K562 (cell line): ENCODE measurements at regions not wholly inside any gene's neighbourhood (a gene's known extent, or its start where the extent isn't known, plus 50 kb on each side); places are given as distances from the start of the nearest gene placed in this dataset.

Source experiments
- ATAC-seq: fragments of 200-7000 bp; cut with Tn5 transposase; 3 replicates; pipeline ENCODE4 v1.9.1; 2020; ENCODE audit warnings: moderate library complexity
- BruUV-seq: library from RNA; stranded (reverse); fragments of 400-500 nt; replicated peaks from 2 replicates; lab custom pipeline; 2021; lab: Mats Ljungman, UMichigan
- CTCF ChIA-PET: fragments of 300-600 bp; formaldehyde crosslinking; extraction: SDS; loops from one replicate; lab custom pipeline; 2021; ENCODE audit warnings: low intra/inter-chr PET ratio; lab: Yijun Ruan, JAX
- POLR2A ChIA-PET: fragments of 300-600, 350-650 bp; sonication (Branson Sonifier 250); formaldehyde crosslinking; extraction: SDS; loops from one replicate; lab custom pipeline; 2021; ENCODE audit warnings: antibody characterized with exemption, inconsistent platforms; lab: Yijun Ruan, JAX
- DNase-seq, 4 experiments: peaks; one replicate each; pipeline versions ENCODE4 v3.0.0 to v3.0.0-alpha.2; 2011 to 2018; ENCODE audit warnings: low spot score in 3 of 4, mixed read lengths in 3 of 4; ENCODE audit errors: extremely low read depth in 1 of 4
- FAIRE-seq: peaks from 2 replicates; lab custom pipeline; 2011; peaks lifted over from hg19 to GRCh38; lab: Jason Lieb, UNC
- H2AFZ ChIP-seq: 2 replicates; pipeline ENCODE4 v1.6.0; 2011; ENCODE audit warnings: low read depth, low read length, control low read depth, inconsistent platforms
- H3K27ac ChIP-seq: fragments of 200-600 bp; 3 replicates; pipeline ENCODE4 v1.8.0; 2011; ENCODE audit warnings: low read depth, mild to moderate bottlenecking, control low read depth, inconsistent platforms, low read length, moderate library complexity, mixed read lengths; ENCODE audit errors: extremely low read depth
- H3K27me3 ChIP-seq, 2 experiments: fragments of 300-600 bp in 1 of 2; 2 replicates in 1 of 2; 3 replicates in 1 of 2; pipeline versions ENCODE4 v1.6.0 to v1.8.0; 2011; ENCODE audit warnings: inconsistent platforms in 2 of 2, low read length in 2 of 2, mild to moderate bottlenecking in 1 of 2, mixed read lengths in 1 of 2, moderate library complexity in 1 of 2; ENCODE audit not compliant: control insufficient read depth in 2 of 2, insufficient read depth in 2 of 2
- H3K36me3 ChIP-seq: fragments of 300-600 bp; 3 replicates; pipeline ENCODE4 v1.8.0; 2011; ENCODE audit warnings: mild to moderate bottlenecking, low read length, inconsistent platforms; ENCODE audit not compliant: control insufficient read depth, insufficient read depth
- H3K4me1 ChIP-seq, 2 experiments: fragments of 200-600 bp in 1 of 2; replicated peaks in 1 of 2; 2 replicates in 1 of 2; 3 replicates in 1 of 2; pipeline versions ENCODE4 v1.5.1 to v1.8.0; 2011; ENCODE audit warnings: inconsistent platforms in 2 of 2, low read length in 2 of 2, mild to moderate bottlenecking in 1 of 2, mixed read lengths in 1 of 2, moderate library complexity in 1 of 2; ENCODE audit not compliant: control insufficient read depth in 2 of 2, insufficient read depth in 2 of 2
- H3K4me2 ChIP-seq: 2 replicates; pipeline ENCODE4 v1.6.1; 2011; ENCODE audit warnings: low read length, control low read depth, inconsistent platforms, mixed read lengths; ENCODE audit not compliant: insufficient read depth
- H3K4me3 ChIP-seq: fragments of 200-600 bp; sonication (generic), shearing (Covaris generic); 2 replicates; pipeline ENCODE4 v1.5.1; 2016; ENCODE audit warnings: control low read depth, inconsistent platforms
- H3K79me2 ChIP-seq: fragments of 200-600 bp; 3 replicates; pipeline ENCODE4 v1.8.0; 2011; ENCODE audit warnings: low read length, inconsistent platforms; ENCODE audit not compliant: control insufficient read depth, insufficient read depth
- H3K9ac ChIP-seq, 2 experiments: 2 replicates each; pipeline versions ENCODE4 v1.6.0 to v1.6.1; 2011; ENCODE audit warnings: low read depth in 2 of 2, low read length in 2 of 2, control low read depth in 1 of 2, inconsistent platforms in 1 of 2, mild to moderate bottlenecking in 1 of 2, mixed read lengths in 1 of 2; ENCODE audit not compliant: insufficient read depth in 1 of 2
- H3K9me1 ChIP-seq: one replicate; pipeline ENCODE4 v1.6.0; 2011; ENCODE audit warnings: inconsistent platforms, mild to moderate bottlenecking, low read length, moderate library complexity; ENCODE audit not compliant: control insufficient read depth, insufficient read depth
- H3K9me3 ChIP-seq: replicated peaks from 2 replicates; pipeline ENCODE4 v1.5.1; 2011; ENCODE audit warnings: low read depth, low read length, inconsistent platforms; ENCODE audit not compliant: control insufficient read depth, insufficient read depth
- H4K20me1 ChIP-seq: replicated peaks from 2 replicates; pipeline ENCODE4 v1.6.1; 2011; ENCODE audit warnings: low read length, inconsistent platforms, mixed read lengths; ENCODE audit not compliant: control insufficient read depth, insufficient read depth
- ELF4 ChIP-seq: fragments of 450-650 bp; formaldehyde crosslinking; IDR thresholded peaks from 2 replicates; pipeline ENCODE4 v1.4.0; 2022; ENCODE audit warnings: missing genetic modification characterization
- GTF3C2 ChIP-seq: IDR thresholded peaks from 3 replicates; pipeline ENCODE4 v1.6.1; 2011; ENCODE audit warnings: borderline replicate concordance, mild to moderate bottlenecking, moderate library complexity; ENCODE audit not compliant: insufficient read length; ENCODE audit errors: extremely low read depth
- HMGN3 ChIP-seq: IDR thresholded peaks from 2 replicates; pipeline ENCODE4 v1.6.1; 2011; ENCODE audit warnings: borderline replicate concordance, low read depth, mild to moderate bottlenecking, mixed read lengths, low read length; ENCODE audit not compliant: insufficient read length; ENCODE audit errors: extremely low read depth
- HNRNPL ChIP-seq: fragments of 200-400 bp; formaldehyde crosslinking; IDR thresholded peaks from 2 replicates; pipeline ENCODE4 v1.6.1; 2017; ENCODE audit warnings: low read depth, mild to moderate bottlenecking, low read length
- IRF2 ChIP-seq: sonication (generic); formaldehyde crosslinking; IDR thresholded peaks from 2 replicates; pipeline ENCODE4 v1.8.1; 2022; ENCODE audit warnings: mild to moderate bottlenecking, missing genetic modification reagents
- MECOM ChIP-seq: fragments of 250-450 bp; sonication (Bioruptor Pico); IDR thresholded peaks from 2 replicates; pipeline ENCODE4 v1.8.0; 2022; ENCODE audit warnings: inconsistent platforms
- MTA3 ChIP-seq: fragments of 450-650 bp; formaldehyde crosslinking; IDR thresholded peaks from 2 replicates; pipeline ENCODE4 v1.6.1; 2017; ENCODE audit warnings: mild to moderate bottlenecking, borderline replicate concordance
- MTF1 ChIP-seq: fragments of 250-450 bp; sonication (Bioruptor Pico); IDR thresholded peaks from 2 replicates; pipeline ENCODE4 v1.9.0; 2021; ENCODE audit warnings: moderate library complexity, mild to moderate bottlenecking, inconsistent platforms, borderline replicate concordance
- NCOA6 ChIP-seq: fragments of 450-650 bp; IDR thresholded peaks from 2 replicates; pipeline ENCODE4 v1.6.1; 2017; ENCODE audit warnings: mild to moderate bottlenecking
- SOX6 ChIP-seq: fragments of 450-650 bp; IDR thresholded peaks from 2 replicates; pipeline ENCODE4 v1.6.1; 2014; ENCODE audit warnings: mild to moderate bottlenecking
- ZNF12 ChIP-seq: sonication (generic); formaldehyde crosslinking; IDR thresholded peaks from 2 replicates; pipeline ENCODE4 v1.4.0; 2020; ENCODE audit warnings: mild to moderate bottlenecking, missing genetic modification reagents
- ZNF324 ChIP-seq: fragments of 250-450 bp; sonication (Bioruptor Pico); IDR thresholded peaks from 2 replicates; pipeline ENCODE4 v1.4.0; 2020; ENCODE audit warnings: mild to moderate bottlenecking
- WGBS: fragments of 100-300 bp; shearing (Covaris generic); methylation state at CpG from one replicate; pipeline ENCODE4 v1.1.6; 2016; ENCODE audit warnings: low coverage, mixed read lengths; ENCODE audit not compliant: insufficient coverage; ENCODE audit errors: missing lambda C conversion rate; 5-methylcytosine and 5-hydroxymethylcytosine counted together
- in situ Hi-C: fragments of 300-500 bp; cut with MboI; formaldehyde crosslinking; loops from 4 replicates; pipeline ENCODE4 v1.15.0; 2018; ENCODE audit warnings: inconsistent platforms, mixed read lengths
- intact Hi-C: fragments of 100-400 bp; cut with micrococcal nuclease; formaldehyde crosslinking; loops from 2 replicates; pipeline ENCODE4 v1.14.2; 2022
- TF ChIP-seq, protein P1 (sequence below): sonication (generic); formaldehyde crosslinking; IDR thresholded peaks from 2 replicates; pipeline ENCODE4 v1.8.0; 2022; ENCODE audit warnings: missing genetic modification reagents, mild to moderate bottlenecking, borderline replicate concordance
- TF ChIP-seq, protein P2 (sequence below), 2 experiments: fragments of 150-350 bp in 1 of 2; IDR thresholded peaks; 2 replicates each; pipeline ENCODE4 v1.6.1; 2012 to 2016; ENCODE audit warnings: low read depth in 2 of 2, low read length in 2 of 2, mild to moderate bottlenecking in 1 of 2, moderate library complexity in 1 of 2

DNA sequence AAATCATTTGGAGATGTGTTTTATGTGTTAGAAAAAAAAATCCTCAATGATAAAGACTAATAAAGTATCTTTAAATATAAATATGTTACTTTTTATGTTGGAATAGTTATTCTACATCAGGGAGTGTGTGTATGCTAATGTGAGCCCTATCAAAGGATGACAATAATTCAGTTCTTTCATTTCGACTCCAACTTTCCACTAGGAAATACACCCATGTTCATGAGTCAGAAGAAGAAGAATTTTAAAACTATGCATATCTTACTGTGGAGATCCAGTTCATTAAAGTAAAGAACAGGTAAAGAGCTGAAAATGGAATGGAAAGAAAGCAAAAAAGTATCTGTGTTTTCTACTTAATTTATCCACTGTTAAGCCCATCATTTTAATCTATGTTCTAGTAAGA lies 399.8 kb downstream of the KCNJ2 start (continued):
- TF ChIP-seq IRF2 (CRISPR knock-in tag) = no peak
- TF ChIP-seq NCOA6 = no peak
- TF ChIP-seq ZNF12 (CRISPR knock-in tag) = no peak
- TF ChIP-seq, protein P1, sequence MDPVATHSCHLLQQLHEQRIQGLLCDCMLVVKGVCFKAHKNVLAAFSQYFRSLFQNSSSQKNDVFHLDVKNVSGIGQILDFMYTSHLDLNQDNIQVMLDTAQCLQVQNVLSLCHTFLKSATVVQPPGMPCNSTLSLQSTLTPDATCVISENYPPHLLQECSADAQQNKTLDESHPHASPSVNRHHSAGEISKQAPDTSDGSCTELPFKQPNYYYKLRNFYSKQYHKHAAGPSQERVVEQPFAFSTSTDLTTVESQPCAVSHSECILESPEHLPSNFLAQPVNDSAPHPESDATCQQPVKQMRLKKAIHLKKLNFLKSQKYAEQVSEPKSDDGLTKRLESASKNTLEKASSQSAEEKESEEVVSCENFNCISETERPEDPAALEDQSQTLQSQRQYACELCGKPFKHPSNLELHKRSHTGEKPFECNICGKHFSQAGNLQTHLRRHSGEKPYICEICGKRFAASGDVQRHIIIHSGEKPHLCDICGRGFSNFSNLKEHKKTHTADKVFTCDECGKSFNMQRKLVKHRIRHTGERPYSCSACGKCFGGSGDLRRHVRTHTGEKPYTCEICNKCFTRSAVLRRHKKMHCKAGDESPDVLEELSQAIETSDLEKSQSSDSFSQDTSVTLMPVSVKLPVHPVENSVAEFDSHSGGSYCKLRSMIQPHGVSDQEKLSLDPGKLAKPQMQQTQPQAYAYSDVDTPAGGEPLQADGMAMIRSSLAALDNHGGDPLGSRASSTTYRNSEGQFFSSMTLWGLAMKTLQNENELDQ (CRISPR knock-in tag) = no peak
- TF ChIP-seq MECOM (CRISPR knock-in tag) = no peak
- no peak for TF ChIP-seq HMGN3
- no peak for TF ChIP-seq SOX6
- TF ChIP-seq, all 486 proteins: peak for 0

DNA sequence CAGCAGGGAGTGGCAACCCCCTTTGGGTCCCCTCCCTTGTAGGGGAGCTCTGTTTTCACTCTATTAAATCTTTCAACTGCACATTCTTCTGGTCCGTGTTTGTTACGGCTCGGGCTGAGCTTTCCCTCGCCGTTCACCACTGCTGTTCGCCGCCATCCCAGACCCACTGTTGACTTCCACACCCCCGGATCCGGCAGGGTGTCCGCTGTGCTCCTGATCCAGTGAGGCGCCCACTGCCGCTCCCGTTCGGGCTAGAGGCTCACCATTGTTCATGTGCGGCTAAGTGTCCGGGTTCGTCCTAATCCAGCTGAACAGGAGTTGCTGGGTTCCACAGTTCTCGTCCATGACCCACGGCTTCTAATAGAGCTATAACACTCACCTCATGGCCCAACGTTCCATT lies 408.1 kb downstream of the KCNJ2 start:
- intact Hi-C loops = no loop called here
- ChIA-PET POLR2A (interaction anchor here (0.7 kb wide), 1 partner anchor 752 kb away, joined by 3 read pairs; no protein-coding TSS in a partner anchor), CTCF (no interaction called here)
- Histone ChIP-seq H2AFZ (no peak overlapping the region), H3K9me1 (no peaks in the 10 kb centered on the region), H3K36me3 (no peaks in the 10 kb centered on the region), H3K27me3 (no peaks in the 10 kb centered on the region), H3K4me2 (no peak overlapping the region), H3K4me1 (no peaks in the 10 kb centered on the region), H3K4me3 (no peak overlapping the region), H3K79me2 (no peaks in the 10 kb centered on the region), H3K9me3 (no peaks in the 10 kb centered on the region; the same call in 1 of the 2 replicates), H3K27ac (no peak overlapping the region), H4K20me1 (no peaks in the 10 kb centered on the region), H3K9ac (no peak overlapping the region)
- no TSS peak for BruUV-seq
- in situ Hi-C loops = no loop called here
- 6% methylated on average over 18 of the region's 20 CpGs for WGBS
- no peak for ATAC-seq
- FAIRE-seq = no peak
- TF ChIP-seq ELF4 = no peak
- no peak for TF ChIP-seq GTF3C2
- TF ChIP-seq MTF1 = no peak
- TF ChIP-seq ZNF324 (CRISPR knock-in tag) = no peak
- TF ChIP-seq MTA3 = no peak
- TF ChIP-seq HNRNPL = no peak
- TF ChIP-seq, protein P2, sequence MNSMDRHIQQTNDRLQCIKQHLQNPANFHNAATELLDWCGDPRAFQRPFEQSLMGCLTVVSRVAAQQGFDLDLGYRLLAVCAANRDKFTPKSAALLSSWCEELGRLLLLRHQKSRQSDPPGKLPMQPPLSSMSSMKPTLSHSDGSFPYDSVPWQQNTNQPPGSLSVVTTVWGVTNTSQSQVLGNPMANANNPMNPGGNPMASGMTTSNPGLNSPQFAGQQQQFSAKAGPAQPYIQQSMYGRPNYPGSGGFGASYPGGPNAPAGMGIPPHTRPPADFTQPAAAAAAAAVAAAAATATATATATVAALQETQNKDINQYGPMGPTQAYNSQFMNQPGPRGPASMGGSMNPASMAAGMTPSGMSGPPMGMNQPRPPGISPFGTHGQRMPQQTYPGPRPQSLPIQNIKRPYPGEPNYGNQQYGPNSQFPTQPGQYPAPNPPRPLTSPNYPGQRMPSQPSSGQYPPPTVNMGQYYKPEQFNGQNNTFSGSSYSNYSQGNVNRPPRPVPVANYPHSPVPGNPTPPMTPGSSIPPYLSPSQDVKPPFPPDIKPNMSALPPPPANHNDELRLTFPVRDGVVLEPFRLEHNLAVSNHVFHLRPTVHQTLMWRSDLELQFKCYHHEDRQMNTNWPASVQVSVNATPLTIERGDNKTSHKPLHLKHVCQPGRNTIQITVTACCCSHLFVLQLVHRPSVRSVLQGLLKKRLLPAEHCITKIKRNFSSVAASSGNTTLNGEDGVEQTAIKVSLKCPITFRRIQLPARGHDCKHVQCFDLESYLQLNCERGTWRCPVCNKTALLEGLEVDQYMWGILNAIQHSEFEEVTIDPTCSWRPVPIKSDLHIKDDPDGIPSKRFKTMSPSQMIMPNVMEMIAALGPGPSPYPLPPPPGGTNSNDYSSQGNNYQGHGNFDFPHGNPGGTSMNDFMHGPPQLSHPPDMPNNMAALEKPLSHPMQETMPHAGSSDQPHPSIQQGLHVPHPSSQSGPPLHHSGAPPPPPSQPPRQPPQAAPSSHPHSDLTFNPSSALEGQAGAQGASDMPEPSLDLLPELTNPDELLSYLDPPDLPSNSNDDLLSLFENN (IDR thresholded peaks at IDR 0.05; ENCODE audit: low read depth in 2 of 2, low read length in 2 of 2) = no peak
- no peak for DNase-seq
